Common myeloid progenitor, CD34-positive (primary cell): ENCODE measurements at regions not wholly inside any gene's neighbourhood (a gene's known extent, or its start where the extent isn't known, plus 50 kb on each side); places are given as distances from the start of the nearest gene placed in this dataset.

ENCODE experiments used
- CTCF ChIA-PET: fragments of 350-600 bp; sonication (Branson Sonifier 250); formaldehyde crosslinking; loops from one replicate; lab custom pipeline; 2021; ENCODE audit warnings: antibody characterized with exemption; lab: Charles Lee
- POLR2A ChIA-PET: fragments of 350-600 bp; sonication (Branson Sonifier 250); formaldehyde crosslinking; loops from one replicate; lab custom pipeline; 2021; ENCODE audit warnings: antibody characterized with exemption; lab: Charles Lee
- DNase-seq, 3 donors: peaks; one replicate each; pipeline versions ENCODE4 v3.0.0 to v3.0.0-alpha.2; 2013
- H3K27ac ChIP-seq, 2 experiments: 1 replicate in 1 of 2; 2 replicates in 1 of 2; pipeline ENCODE4 v1.7.0; 2013; ENCODE audit warnings: inconsistent platforms in 2 of 2, low read length in 2 of 2, mild to moderate bottlenecking in 2 of 2, low read depth in 1 of 2, moderate library complexity in 1 of 2; ENCODE audit not compliant: severe bottlenecking in 2 of 2, insufficient read depth in 1 of 2, poor library complexity in 1 of 2
- H3K27me3 ChIP-seq, 5 experiments: replicated peaks in 2 of 5; 1 replicate in 3 of 5; 2 replicates in 2 of 5; pipeline versions ENCODE4 v1.6.1 to v1.7.0; 2013; ENCODE audit warnings: low read length in 4 of 5, mild to moderate bottlenecking in 2 of 5, moderate library complexity in 2 of 5, inconsistent platforms in 1 of 5; ENCODE audit not compliant: insufficient read depth in 5 of 5, control insufficient read depth in 4 of 5
- H3K36me3 ChIP-seq, 4 experiments: 1 replicate in 2 of 4; 2 replicates in 2 of 4; pipeline versions ENCODE4 v1.6.1 to v1.7.0; 2013; ENCODE audit warnings: low read length in 3 of 4, control low read depth in 1 of 4, mild to moderate bottlenecking in 1 of 4; ENCODE audit not compliant: control insufficient read depth in 4 of 4, insufficient read depth in 4 of 4
- H3K4me1 ChIP-seq, 4 experiments: 1 replicate in 3 of 4; 2 replicates in 1 of 4; pipeline versions ENCODE4 v1.6.1 to v1.7.1; 2013; ENCODE audit warnings: low read length in 3 of 4, mild to moderate bottlenecking in 3 of 4, control low read depth in 1 of 4, inconsistent platforms in 1 of 4, moderate library complexity in 1 of 4; ENCODE audit not compliant: control insufficient read depth in 4 of 4, insufficient read depth in 4 of 4; ENCODE audit errors: control extremely low read depth in 1 of 4
- H3K4me3 ChIP-seq, 7 experiments: 1 replicate in 4 of 7; 2 replicates in 3 of 7; pipeline versions ENCODE4 v1.5.1 to v1.7.0; 2013; ENCODE audit warnings: mild to moderate bottlenecking in 7 of 7, low read length in 6 of 7, moderate library complexity in 6 of 7, inconsistent platforms in 2 of 7, low read depth in 2 of 7, control low read depth in 1 of 7; ENCODE audit not compliant: insufficient read depth in 4 of 7, control insufficient read depth in 1 of 7; ENCODE audit errors: extremely low read depth in 1 of 7
- H3K9me3 ChIP-seq, 5 experiments: 1 replicate in 4 of 5; 2 replicates in 1 of 5; pipeline versions ENCODE4 v1.6.1 to v1.7.1; 2013; ENCODE audit warnings: low read length in 4 of 5, mild to moderate bottlenecking in 2 of 5, inconsistent platforms in 1 of 5, low read depth in 1 of 5, moderate library complexity in 1 of 5; ENCODE audit not compliant: control insufficient read depth in 4 of 5, insufficient read depth in 2 of 5; ENCODE audit errors: control extremely low read depth in 1 of 5
- WGBS: methylation state at CpG from one replicate; pipeline ENCODE4 v1.1.5; 2013; ENCODE audit not compliant: insufficient coverage; 5-methylcytosine and 5-hydroxymethylcytosine counted together

DNA sequence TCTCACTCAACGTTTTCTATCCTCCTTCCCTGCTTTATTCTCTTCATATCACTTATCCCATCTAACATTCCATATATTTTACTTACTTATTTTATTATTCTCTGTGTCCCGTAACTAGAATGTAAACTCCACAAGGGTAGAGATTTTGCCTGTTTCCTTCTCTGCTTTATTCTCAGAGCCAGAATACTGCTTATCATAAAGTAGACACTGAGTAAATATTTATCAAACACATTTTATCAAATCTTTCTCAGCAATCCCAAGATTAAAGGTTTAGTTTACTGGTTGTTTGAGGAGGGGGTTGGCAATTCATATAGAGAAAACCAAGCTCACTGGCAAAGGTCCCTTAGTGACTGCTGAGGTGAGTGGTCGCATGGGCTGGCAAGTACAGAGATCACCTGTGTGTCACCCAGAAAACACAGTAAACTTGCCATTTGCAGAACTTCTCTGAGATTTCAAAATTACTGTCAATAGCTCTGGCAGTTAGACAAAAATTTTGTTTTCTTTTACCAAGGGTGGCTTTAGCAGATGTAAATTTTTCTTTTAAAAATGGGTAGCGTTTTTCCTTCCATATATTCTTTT is 662.4 kb downstream of the UTRN start:
- Histone ChIP-seq H3K4me1 (no peaks in the 10 kb centered on the region), H3K4me3 (no peak overlapping the region), H3K36me3 (no peaks in the 10 kb centered on the region), H3K27ac (no peak overlapping the region), H3K9me3 (no peaks in the 10 kb centered on the region), H3K27me3 (peaks cover 0 to 2% (median 0%) of the 10 kb centered on the region in 5 experiments)
- WGBS: 100% methylated on average over 2 of the region's 4 CpGs
- ChIA-PET CTCF (no interaction called here), POLR2A (no interaction called here)
- DNase-seq: no peak

DNA sequence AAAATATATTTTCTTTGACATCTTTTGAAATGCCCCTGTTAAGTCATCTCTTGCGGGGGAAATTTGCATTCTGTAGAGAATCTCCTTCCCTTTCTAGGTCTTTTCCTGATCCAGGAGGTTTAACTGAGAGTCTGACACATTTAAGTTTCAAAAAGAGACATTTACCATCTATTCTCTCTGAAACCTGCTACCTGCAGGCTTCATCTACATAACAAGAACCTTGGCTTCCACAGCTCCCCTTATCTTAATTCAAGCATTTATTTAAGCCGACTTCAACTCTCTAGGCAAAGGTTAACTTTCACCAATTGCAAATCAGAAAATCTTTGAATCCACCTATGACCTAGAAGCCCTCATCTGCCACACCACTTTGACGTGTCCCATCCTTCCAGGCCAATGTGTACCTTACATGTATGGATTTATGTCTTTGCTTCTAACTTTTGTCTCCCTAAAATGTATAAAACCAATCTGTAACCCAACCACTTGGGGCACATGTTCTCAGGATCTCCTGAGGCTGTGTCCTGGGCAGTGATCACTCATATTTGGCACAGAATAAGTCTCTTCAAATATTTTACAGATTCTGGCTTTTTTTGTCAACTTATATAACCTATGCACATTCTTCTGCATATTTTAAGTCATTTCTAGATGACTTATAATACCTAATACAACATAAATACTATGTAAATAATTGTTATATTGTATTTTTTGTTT is 666.7 kb downstream of the UTRN start:
- Histone ChIP-seq H3K4me3 (no peak overlapping the region), H3K36me3 (no peaks in the 10 kb centered on the region), H3K27ac (no peak overlapping the region), H3K9me3 (no peaks in the 10 kb centered on the region), H3K27me3 (no peaks in the 10 kb centered on the region), H3K4me1 (no peaks in the 10 kb centered on the region)
- no peak for DNase-seq
- CTCF ChIA-PET: no interaction called here
- POLR2A ChIA-PET: no interaction called here
- 76% methylated on average over 3 of the region's 3 CpGs for WGBS

- Histone ChIP-seq H3K4me1 (no peaks in the 10 kb centered on the region), H3K36me3 (no peaks in the 10 kb centered on the region), H3K27ac (no peak overlapping the region), H3K4me3 (no peak overlapping the region), H3K9me3 (no peaks in the 10 kb centered on the region), H3K27me3 (no peaks in the 10 kb centered on the region)
- DNase-seq: no peak
- WGBS: no CpG with 5 or more reads among the region's 3 CpGs
- ChIA-PET POLR2A (no interaction called here), CTCF (no interaction called here)
These were observed 667.5 kb downstream of the UTRN start for GRCh38 chr6:144952456-144953240.

- no peak overlapping the region for H3K27ac ChIP-seq
- 95% methylated on average over 4 of the region's 5 CpGs for WGBS
- CTCF ChIA-PET: no interaction called here
These were observed 668.6 kb downstream of the UTRN start for GRCh38 chr6:144953552-144954240.

DNA sequence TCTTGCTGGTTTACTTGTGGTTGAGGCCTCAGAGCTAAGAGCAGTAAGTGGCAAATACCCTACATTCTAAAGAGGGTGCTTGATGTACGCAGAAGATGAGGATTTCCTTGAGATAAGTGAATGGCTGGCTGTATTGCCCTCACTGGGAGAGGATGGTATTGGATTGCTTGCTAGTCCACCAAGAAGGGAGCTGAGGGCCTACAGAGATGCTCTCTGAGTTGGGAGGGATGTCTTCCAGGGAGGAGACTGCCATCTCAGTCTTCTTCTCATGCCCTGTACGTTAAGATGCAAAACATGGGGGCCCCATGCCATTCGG is 669.1 kb downstream of the UTRN start:
- CTCF ChIA-PET: no interaction called here

More at GRCh38 chr6:144953552-144954240, 668.6 kb downstream of the UTRN start:
- Histone ChIP-seq H3K27me3 (no peaks in the 10 kb centered on the region), H3K4me1 (no peaks in the 10 kb centered on the region), H3K9me3 (no peaks in the 10 kb centered on the region), H3K36me3 (no peaks in the 10 kb centered on the region), H3K4me3 (no peak overlapping the region)
- POLR2A ChIA-PET: no interaction called here
- no peak for DNase-seq

GRCh38 chr6:144955392-144955791 is 670.3 kb downstream of the UTRN start:
- no peak for DNase-seq
- Histone ChIP-seq H3K36me3 (no peaks in the 10 kb centered on the region), H3K9me3 (no peaks in the 10 kb centered on the region), H3K27me3 (no peaks in the 10 kb centered on the region), H3K4me3 (no peak overlapping the region), H3K4me1 (no peaks in the 10 kb centered on the region), H3K27ac (no peak overlapping the region)
- ChIA-PET POLR2A (no interaction called here), CTCF (no interaction called here)
- no CpG with 5 or more reads among the region's 2 CpGs for WGBS

More for the DNA sequence above, 669.1 kb downstream of the UTRN start:
- Histone ChIP-seq H3K4me3 (no peak overlapping the region), H3K27me3 (no peaks in the 10 kb centered on the region), H3K27ac (no peak overlapping the region), H3K4me1 (no peaks in the 10 kb centered on the region), H3K9me3 (no peaks in the 10 kb centered on the region), H3K36me3 (no peaks in the 10 kb centered on the region)
- POLR2A ChIA-PET: no interaction called here
- 94% methylated on average over 3 of the region's 3 CpGs for WGBS
- no peak for DNase-seq

DNA sequence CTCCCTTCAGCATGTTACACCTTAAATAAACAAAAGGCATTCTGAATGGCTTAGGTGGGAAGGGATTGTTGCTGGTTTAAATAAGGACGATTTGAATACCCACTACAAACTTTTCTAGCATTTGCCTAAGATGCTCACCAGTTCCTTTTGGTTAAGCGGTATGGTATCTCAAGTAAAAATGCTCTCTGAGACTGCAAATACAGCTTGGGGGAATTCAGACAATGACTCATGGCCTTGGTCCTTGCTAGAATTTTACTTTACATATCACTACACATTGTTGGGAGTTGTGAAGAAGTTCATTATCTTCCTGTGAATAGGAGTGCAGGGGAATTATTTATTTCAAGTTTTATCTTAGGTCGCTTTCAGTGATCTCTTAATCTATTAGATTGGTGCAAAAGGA is 670.7 kb downstream of the UTRN start:
- no peak for DNase-seq
- WGBS: no CpG with 5 or more reads among the region's 3 CpGs

More for the DNA sequence above, 670.7 kb downstream of the UTRN start:
- Histone ChIP-seq H3K27ac (no peak overlapping the region), H3K4me3 (no peak overlapping the region), H3K27me3 (no peaks in the 10 kb centered on the region), H3K36me3 (no peaks in the 10 kb centered on the region), H3K9me3 (no peaks in the 10 kb centered on the region), H3K4me1 (no peaks in the 10 kb centered on the region)
- ChIA-PET CTCF (no interaction called here), POLR2A (no interaction called here)
